ENCODE measurements at regions not wholly inside any gene's neighbourhood (a gene's known extent, or its start where the extent isn't known, plus 50 kb on each side); places are given as distances from the start of the nearest gene placed in this dataset.

DNA sequence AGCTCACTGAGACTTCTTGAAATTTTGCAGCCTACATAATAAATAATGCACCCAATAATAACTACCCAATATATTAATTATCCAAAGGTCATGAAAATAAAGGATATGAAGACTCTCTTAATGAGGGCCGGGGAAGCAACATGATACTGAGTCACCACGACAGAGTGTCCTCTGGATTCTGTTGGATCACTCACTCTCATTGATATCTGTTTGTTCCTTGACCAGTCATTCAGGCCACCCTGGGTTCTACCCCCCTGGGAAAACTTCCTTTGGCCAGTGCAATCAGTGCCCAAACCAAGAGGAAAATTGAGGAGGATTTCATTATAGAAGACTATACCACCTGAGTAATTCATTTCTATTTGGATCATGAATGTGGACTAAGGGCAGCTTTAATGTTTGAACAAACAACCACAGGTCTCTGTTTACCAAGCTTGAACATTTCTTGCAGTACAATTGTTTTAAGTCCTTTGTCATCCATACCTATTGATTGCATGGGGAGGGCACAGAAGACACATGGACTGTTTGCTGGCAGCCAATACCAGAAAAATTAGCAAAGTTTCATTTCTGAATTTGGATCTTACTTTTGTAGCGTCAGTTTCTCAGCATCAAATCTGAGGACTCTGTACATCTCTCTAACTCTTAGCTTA lies 137.2 kb upstream of the FGGY start:
- Histone ChIP-seq H2BK120ac (replicated peaks; ENCODE audit: low read depth, low read length) (no peak overlapping the region), H3K23me2 (ENCODE audit: low read depth, low read length) (no peaks in the 10 kb centered on the region), H3K14ac (ENCODE audit: insufficient read length) (no peak overlapping the region), H3K9me3 (ENCODE audit: insufficient read depth in 2 of 2, low read depth in 1 of 2, low read length in 1 of 2) (peaks cover 7 to 8% of the 10 kb centered on the region in 2 experiments; a peak in 2 of 4 replicates), H3K27ac (ENCODE audit: low read depth, low read length) (no peak overlapping the region), H4K5ac (ENCODE audit: insufficient read length, low read depth, low read length) (no peak overlapping the region), H4K8ac (ENCODE audit: extremely low read depth, insufficient read depth, low read length) (no peak overlapping the region), H4K91ac (replicated peaks; ENCODE audit: insufficient read length, low read length) (no peak overlapping the region), H2BK5ac (ENCODE audit: low read depth, low read length) (no peak overlapping the region), H3K23ac (ENCODE audit: insufficient read length) (no peak overlapping the region), H3K4me1 (replicated peaks in 1 of 4; ENCODE audit: control insufficient read depth in 3 of 4, insufficient read depth in 4 of 4, low read length in 3 of 4) (peaks cover 0 to 9% (median 4%) of the 10 kb centered on the region in 4 experiments; a peak in 3 of 7 replicates), H2BK12ac (ENCODE audit: low read depth, low read length) (no peak overlapping the region), H3K36me3 (ENCODE audit: control insufficient read depth in 2 of 4, insufficient read depth in 4 of 4, low read length in 3 of 4) (no peaks in the 10 kb centered on the region; a peak in 1 of 8 replicates), H3K56ac (replicated peaks; ENCODE audit: insufficient read length, low read depth, low read length) (no peak overlapping the region), H2AK5ac (ENCODE audit: low read depth, low read length) (no peak overlapping the region), H3K79me1 (ENCODE audit: low read depth, low read length) (no peaks in the 10 kb centered on the region), H4K20me1 (replicated peaks in 1 of 2; ENCODE audit: control insufficient read depth in 1 of 2, insufficient read depth in 2 of 2, low read length in 2 of 2) (no peaks in the 10 kb centered on the region), H3K4ac (replicated peaks; ENCODE audit: insufficient read length, low read depth, low read length) (no peak overlapping the region), H2AFZ (ENCODE audit: low read length) (no peak overlapping the region), H2BK15ac (ENCODE audit: low read length) (no peak overlapping the region), H3K4me3 (ENCODE audit: extremely low read depth in 1 of 4, insufficient read depth in 2 of 4, low read depth in 3 of 4, low read length in 4 of 4) (no peak overlapping the region), H3K9ac (replicated peaks in 1 of 4; ENCODE audit: extremely low read depth in 1 of 4, low read depth in 3 of 4, low read length in 3 of 4) (no peak overlapping the region), H3K79me2 (ENCODE audit: control insufficient read depth in 1 of 2, insufficient read depth in 2 of 2, low read length in 2 of 2) (no peaks in the 10 kb centered on the region), H3K27me3 (replicated peaks in 1 of 4; ENCODE audit: control insufficient read depth in 3 of 4, extremely low read depth in 1 of 4, insufficient read depth in 3 of 4, low read length in 3 of 4) (no peaks in the 10 kb centered on the region), H3K18ac (ENCODE audit: extremely low read depth, low read length) (no peak overlapping the region), H3K4me2 (ENCODE audit: insufficient read depth in 1 of 2, low read depth in 2 of 2, low read length in 2 of 2) (no peak overlapping the region), H2BK20ac (ENCODE audit: low read length) (no peak overlapping the region)
- TF ChIP-seq SRF (IDR thresholded peaks at IDR 0.05; ENCODE audit: low read depth, low read length): no peak
- TF ChIP-seq CEBPB (IDR thresholded peaks at IDR 0.05; ENCODE audit: low read depth, low read length): no peak
- no peak for TF ChIP-seq SUZ12 (IDR thresholded peaks at IDR 0.05; ENCODE audit: low read length)
- no peak for TF ChIP-seq POLR2A (IDR thresholded peaks at IDR 0.05; ENCODE audit: control extremely low read depth in 1 of 2, low read depth in 2 of 2, low read length in 2 of 2)
- TF ChIP-seq SP4 (IDR thresholded peaks at IDR 0.05; ENCODE audit: low read length): no peak
- TF ChIP-seq, protein P1, sequence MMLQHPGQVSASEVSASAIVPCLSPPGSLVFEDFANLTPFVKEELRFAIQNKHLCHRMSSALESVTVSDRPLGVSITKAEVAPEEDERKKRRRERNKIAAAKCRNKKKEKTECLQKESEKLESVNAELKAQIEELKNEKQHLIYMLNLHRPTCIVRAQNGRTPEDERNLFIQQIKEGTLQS (IDR thresholded peaks at IDR 0.05; ENCODE audit: insufficient read depth, low read depth, low read length): no peak
- no peak for TF ChIP-seq KDM4A (IDR thresholded peaks at IDR 0.05; ENCODE audit: low read depth, low read length, severe bottlenecking)
- TF ChIP-seq TCF12 (IDR thresholded peaks at IDR 0.05; ENCODE audit: low read depth, low read length): no peak
- TF ChIP-seq TAF1 (IDR thresholded peaks at IDR 0.05; ENCODE audit: low read depth, low read length): no peak
- no peak for TF ChIP-seq EGR1 (IDR thresholded peaks at IDR 0.05; ENCODE audit: borderline replicate concordance, low read depth, low read length)
- no peak for TF ChIP-seq YY1 (IDR thresholded peaks at IDR 0.05; ENCODE audit: low read depth, low read length)
- ChIA-PET CTCF (ENCODE audit: partially characterized antibody) (interaction anchor here (0.7 kb wide), 1 partner anchor 15 kb away, joined by 3 read pairs; no protein-coding TSS in a partner anchor), POLR2A (ENCODE audit: partially characterized antibody) (no interaction called here)
- no peak for FAIRE-seq
- 30% methylated on average over 3 of the region's 3 CpGs; no CpG with 5 or more reads in 1 of the 2 experiments for WGBS, 2 experiments (ENCODE audit: extremely low coverage in 1 of 2, insufficient coverage in 1 of 2, insufficient read length in 1 of 2, insufficient replicate concordance in 2 of 2, low coverage in 1 of 2, low lambda C conversion rate in 2 of 2, missing lambda C conversion rate in 1 of 2)
- DNase-seq (ENCODE audit: low read depth in 1 of 2, low spot score in 2 of 2): no peak

All from H1 (cell line).